Myocyte (in vitro differentiated cells): ENCODE measurements at regions not wholly inside any gene's neighbourhood (a gene's known extent, or its start where the extent isn't known, plus 50 kb on each side); places are given as distances from the start of the nearest gene placed in this dataset.

ENCODE experiments used
- DNase-seq: peaks from one replicate; pipeline ENCODE4 v3.0.0-alpha.2; 2012; ENCODE audit warnings: low read depth

- DNase-seq = no peak
Measured at GRCh38 chr22:48841881-48842582, 985.6 kb downstream of the BRD1 start.

GRCh38 chr22:48840112-48840949, 987.3 kb downstream of the BRD1 start:
- DNase-seq = no peak

GRCh38 chr22:48838846-48839730, 988.6 kb downstream of the BRD1 start:
- no peak for DNase-seq

DNA sequence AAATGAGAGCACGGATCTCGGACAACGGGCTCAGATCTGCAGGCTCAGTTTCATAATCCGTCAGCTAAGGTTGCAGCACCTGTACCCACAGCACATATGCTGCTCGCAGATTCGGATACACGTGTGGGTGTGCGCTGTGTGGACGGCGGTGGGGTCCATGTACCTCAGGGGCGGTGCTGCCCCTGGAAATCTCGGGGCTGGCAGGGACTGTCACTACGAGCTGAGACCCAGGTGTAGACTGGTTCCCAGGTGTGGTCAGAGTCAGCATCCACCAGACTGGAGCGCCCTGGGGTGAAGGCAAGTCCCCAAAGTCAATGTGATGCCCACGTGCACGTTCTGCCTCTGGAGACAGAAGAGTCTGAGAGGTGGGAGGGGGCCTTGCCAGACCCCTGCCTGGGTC, 989.3 kb downstream of the BRD1 start:
- DNase-seq = no peak

DNA sequence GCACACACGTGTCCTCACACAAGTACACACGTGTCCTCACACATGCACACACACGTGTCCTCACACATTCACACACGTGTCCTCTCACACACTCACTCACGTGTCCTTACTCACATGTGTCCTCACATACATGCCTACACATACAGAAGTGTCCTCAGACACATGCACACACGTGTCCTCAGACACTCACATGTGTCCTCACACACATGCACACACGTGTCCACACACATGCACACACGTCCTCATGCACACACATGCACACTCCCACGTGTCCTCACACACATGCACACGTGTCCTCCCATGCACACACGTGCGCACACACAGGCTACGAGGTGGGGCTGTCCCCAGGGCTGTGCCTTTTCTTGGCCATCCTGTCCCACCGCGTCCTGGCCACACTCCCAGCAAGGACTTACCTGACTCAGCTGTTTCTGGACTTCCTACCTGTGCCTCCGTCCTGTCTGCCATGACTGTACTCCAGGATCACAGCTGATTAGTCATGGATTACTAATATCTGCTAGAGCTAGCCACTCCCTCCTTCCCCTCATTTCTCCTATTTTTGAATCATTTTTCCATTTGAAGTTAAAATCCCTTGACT, 990.2 kb downstream of the BRD1 start:
- no peak for DNase-seq

- no peak for DNase-seq
Measured at GRCh38 chr22:48836673-48837340, 990.9 kb downstream of the BRD1 start.

- DNase-seq = no peak
Measured at GRCh38 chr22:48835857-48836672, 991.6 kb downstream of the BRD1 start.

DNA sequence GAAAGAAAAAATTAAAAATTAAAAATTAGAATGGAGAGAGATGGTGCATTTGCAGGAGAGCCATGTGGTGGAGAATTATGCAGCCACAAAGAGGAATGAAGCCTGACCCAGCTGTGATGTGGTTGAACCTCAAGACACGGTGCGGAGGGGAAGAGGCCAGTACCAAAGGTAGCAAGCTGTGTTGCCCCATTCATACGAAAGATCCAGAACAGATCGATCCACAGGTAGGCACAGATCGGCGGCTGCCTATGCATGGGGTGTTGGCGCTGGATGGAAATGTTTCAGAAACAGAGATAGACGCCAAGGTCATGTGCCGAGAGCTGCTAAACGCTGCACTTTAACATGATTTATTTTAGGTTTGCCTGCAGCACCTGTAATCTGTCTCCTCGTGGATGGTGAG, 992.3 kb downstream of the BRD1 start:
- DNase-seq = no peak

GRCh38 chr22:48834404-48834803, 993.3 kb downstream of the BRD1 start:
- no peak for DNase-seq

DNA sequence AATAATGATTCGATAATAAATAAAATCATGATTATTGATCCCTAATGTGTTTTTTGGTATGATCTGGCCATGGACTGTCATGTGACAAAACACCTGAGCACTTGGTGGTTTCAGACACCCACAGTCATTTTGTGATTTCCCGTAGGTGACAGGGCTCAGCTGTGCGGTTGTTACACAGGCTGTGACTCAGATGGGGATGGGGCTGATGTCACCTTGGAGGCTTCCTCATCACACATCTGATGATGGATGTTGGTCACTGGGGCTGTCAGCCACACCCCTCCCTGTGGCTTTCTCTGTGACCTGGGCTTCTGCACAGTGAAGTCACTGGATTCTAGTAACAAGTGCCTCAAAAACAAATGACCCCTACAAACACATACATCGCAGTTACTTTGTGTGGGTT, 995.1 kb downstream of the BRD1 start:
- DNase-seq = no peak

DNA sequence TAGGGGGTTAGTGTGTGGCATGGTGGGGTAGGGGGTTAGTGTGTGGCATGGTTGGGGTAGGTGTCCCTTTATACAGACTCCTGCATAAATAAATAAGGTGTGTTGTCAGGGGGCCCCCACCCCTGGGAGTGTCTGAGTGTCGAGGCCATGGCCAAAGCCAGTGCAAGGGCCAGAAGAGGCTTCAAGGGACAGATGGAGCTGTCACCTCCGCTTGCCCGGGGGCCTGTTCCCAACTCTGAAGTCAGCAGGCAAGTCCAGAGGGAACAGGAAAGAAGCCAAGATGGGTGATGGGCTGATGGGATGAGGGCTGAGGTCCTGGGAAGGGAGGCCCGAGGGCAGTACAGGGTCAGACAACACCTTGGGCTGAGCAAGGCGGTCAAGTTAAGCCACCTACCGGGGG, 997.8 kb downstream of the BRD1 start:
- no peak for DNase-seq

- no peak for DNase-seq
Measured at GRCh38 chr22:48828688-48829087, 999.0 kb downstream of the BRD1 start.

- DNase-seq = no peak
Measured at GRCh38 chr22:48827904-48828555, 999.6 kb downstream of the BRD1 start.

DNA sequence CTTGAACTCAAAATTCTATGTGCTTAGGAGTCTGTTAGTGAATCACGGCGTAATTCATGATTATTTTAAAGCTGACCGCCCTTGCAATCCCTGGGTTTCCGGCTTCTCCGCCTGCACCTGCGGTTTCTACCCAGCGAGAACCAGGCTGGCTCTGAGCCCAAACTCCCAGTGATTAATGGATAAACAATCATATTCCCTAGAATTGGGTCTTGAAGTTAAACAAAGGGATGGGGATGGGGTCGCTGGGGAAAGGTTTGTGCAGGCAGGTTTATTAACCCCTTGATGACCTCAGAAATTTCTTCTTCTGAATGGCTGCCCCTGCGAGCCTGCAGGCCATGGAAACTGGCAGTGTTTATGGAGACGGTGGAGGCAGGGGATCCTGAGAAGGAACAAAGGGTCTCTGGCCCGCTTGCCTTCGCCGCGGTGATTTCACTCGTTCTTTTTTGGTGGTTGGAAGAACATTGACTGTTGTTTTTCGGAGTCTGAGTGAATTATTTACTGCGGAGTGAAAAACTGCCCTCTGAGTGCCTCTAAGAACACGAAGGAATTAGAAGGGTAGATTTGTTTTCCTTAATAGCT, 1000.3 kb downstream of the BRD1 start:
- DNase-seq = no peak

DNA sequence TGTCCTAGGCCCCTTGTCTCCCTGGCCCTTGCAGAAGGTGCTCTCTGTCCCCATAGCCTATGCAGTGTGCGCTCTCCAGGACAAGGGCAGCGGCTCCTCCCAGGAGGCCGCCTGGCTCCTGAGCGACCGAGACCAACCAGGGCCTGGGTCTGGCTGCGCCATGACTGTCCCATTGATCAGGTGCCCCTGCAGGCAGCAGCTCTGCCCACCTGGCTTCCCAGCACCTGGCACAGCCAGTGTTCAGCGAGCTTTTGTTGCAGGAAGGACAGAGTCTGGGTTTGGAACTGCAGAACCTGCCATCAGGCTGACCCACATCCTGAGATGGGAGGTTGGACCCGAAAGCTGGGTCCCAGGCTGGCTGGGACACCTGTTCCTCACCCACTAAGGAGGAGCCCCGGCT, 1001.1 kb downstream of the BRD1 start:
- DNase-seq = no peak

GRCh38 chr22:48825802-48826520, 1001.7 kb downstream of the BRD1 start:
- DNase-seq = no peak

GRCh38 chr22:48824712-48825651, 1002.7 kb downstream of the BRD1 start:
- DNase-seq = no peak
